Ammon's horn (tissue), 1 donor: ENCODE measurements at regions not wholly inside any gene's neighbourhood (a gene's known extent, or its start where the extent isn't known, plus 50 kb on each side); places are given as distances from the start of the nearest gene placed in this dataset.

Experiments
- DNase-seq: peaks from one replicate; pipeline ENCODE4 v3.0.0-alpha.2; 2016; ENCODE audit warnings: low spot score

- no peak for DNase-seq
These were observed 110.3 kb upstream of the MGAT5 start for GRCh38 chr2:134143568-134143967.

GRCh38 chr2:134144081-134144596 lies 109.7 kb upstream of the MGAT5 start:
- no peak for DNase-seq

GRCh38 chr2:134144651-134145050 lies 109.2 kb upstream of the MGAT5 start:
- no peak for DNase-seq

DNA sequence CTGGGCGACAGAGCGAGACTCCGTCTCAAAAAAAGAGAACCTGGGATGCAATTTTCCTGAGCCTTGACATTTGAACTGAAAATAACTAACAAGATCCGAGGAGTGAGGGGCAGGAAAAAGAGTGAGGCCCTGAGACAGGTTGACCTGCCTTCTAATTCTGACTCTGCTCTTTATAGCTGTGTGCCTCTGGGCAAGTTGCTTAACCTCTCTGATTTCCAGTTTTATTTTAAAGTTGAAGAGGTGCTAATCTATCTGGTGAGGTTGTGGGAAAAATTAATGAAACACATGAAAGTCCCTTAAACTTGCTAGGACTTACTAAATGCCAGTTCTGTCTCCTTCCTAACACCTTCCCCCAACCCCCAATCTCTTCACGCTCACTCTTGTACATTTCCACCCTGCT lies 108.4 kb upstream of the MGAT5 start:
- no peak for DNase-seq

GRCh38 chr2:134146161-134146560 lies 107.7 kb upstream of the MGAT5 start:
- no peak for DNase-seq

DNA sequence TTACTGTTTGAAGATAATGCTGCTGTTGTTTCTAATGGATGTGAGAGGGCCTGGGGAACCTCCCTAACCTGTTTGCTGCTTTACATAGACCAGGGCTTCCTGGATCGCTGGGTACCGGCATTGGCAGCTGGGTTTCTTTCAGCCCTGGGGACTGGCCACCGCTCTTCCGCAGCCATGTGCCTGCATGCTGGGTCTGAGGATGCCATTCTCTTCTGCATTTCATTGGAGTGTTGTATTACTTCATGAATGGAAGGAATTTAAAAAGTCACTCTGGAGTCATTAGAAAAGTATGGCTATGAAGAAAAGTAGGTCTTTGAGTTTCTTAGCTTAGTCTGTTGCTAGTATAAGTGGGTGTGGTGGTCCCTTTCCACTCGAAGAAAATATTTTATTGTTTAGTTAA lies 107.3 kb upstream of the MGAT5 start:
- no peak for DNase-seq

DNA sequence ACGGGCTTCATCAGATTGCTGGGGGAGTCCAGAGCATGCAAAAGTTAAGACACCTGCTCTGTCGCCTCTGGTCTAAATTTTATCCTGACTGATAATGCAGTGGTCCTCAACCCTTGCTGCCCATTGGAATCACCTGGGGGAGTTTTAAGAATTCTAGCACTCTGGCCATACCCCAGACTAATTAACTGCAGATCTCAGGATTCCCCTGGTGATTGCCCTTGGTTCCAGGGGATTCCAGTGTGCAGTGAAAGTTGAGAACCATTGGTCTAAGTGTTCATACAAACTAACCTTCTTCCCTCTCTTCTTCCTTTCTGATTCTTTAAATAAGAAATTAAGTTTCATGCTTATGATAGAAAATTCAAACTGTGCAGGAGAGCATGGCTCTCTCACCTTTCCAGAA lies 105.7 kb upstream of the MGAT5 start:
- DNase-seq = no peak

- no peak for DNase-seq
These were observed 104.9 kb upstream of the MGAT5 start for GRCh38 chr2:134148843-134149472.

DNA sequence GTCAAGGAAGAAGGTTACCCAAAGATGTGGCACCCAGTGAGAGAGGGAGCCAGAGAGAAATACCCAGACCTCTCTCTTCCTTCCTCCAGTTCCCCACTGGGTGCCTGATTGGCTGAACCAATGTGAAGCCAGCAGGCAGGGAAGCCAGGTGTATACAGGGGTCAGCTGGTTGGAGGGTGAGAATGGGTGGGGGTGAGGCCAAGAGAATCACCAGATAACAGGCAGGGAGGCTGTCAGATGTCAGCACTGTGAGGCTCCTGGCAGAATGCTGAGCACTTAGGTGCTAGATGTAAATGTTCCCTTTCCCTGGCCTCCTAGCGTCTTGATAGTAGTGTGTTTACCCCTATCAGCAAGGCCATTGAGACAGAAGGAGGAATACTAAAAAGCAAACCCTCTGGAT lies 104.0 kb upstream of the MGAT5 start:
- no peak for DNase-seq

GRCh38 chr2:134150760-134151159 lies 103.1 kb upstream of the MGAT5 start:
- DNase-seq = no peak

DNA sequence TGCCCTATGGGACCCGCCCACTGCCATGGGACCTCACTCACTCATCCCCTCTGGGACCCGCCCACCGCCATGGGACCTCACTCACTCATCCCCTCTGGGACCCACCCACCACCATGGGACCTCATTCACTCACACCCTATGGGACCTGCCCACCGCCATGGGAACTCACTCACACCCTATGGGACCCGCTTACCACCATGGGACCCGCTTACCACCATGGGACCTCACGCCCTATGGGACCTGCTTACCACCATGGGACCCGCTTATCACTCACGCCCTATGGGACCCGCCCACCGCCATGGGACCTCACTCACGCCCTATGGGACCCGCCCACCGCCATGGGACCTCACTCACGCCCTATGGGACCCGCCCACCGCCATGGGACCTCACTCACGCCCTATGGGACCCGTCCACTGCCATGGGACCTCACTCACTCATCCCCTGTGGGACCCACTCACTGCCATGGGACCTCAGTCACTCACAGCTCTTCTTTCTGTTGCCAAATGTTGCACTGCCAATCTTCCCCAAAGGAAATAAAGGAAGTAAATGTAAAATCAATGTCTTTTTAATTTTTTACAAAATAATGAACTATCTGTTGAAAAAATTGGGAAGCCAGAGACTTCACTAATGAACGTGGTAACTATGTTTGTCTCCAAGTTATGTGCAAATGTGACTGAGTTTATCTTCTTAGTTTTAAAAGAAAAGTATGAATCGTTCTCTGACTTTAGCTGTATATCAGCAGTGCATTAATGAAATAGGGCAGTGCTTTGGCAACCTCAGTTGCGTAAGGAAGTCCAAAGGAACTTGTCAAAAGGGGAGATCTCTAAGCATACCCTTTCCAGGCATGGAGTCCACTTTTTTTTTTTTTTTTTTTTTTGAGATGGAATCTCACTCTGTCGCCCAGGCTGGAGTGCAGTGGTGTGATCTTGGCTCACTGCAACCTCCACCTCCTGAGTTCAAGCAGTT lies 101.5 kb upstream of the MGAT5 start:
- no peak for DNase-seq

- no peak for DNase-seq
These were observed 100.5 kb upstream of the MGAT5 start for GRCh38 chr2:134153294-134153880.

- DNase-seq = no peak
These were observed 99.6 kb upstream of the MGAT5 start for GRCh38 chr2:134154246-134154645.

DNA sequence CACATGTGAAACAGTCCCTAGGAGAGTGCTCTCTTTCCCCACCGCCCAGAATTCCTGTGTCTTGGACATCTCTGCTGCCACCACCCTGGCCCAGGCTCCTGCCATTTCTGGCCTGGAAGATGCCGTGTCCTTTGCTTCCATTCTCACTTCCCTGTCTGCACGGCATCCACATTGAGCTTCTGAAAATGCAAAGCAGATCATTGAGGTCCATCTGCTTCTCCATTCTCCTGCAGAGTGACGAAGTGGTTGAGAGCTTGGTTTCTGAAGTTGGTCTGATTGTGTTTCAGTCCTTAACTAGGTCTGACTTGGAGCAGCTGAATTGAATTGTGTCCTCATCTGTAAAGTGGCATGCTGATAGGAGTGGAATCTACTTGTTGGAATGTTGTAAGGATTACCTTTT lies 98.7 kb upstream of the MGAT5 start:
- peak; percentile 43 for DNase-seq

DNA sequence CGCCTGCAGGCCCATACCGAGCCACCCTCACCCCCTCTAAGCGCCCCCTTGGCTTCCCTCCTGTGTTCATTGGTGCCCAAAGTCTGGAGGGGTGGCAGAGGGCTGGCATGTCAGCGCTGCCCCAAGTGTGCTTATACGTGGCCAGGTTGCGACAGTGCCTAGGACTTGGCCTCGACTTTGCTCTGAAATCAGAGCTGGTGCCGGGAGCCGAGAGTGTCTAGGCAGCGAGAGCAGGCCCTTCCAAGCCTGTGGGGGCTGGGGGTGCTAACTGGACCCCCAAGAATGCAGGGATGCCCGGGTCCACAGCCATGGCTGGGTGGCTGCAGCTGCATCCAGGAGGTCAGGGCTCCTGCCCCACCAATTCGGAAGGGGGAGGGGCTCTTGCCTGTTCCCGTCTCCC lies 95.6 kb upstream of the MGAT5 start:
- DNase-seq = no peak

DNA sequence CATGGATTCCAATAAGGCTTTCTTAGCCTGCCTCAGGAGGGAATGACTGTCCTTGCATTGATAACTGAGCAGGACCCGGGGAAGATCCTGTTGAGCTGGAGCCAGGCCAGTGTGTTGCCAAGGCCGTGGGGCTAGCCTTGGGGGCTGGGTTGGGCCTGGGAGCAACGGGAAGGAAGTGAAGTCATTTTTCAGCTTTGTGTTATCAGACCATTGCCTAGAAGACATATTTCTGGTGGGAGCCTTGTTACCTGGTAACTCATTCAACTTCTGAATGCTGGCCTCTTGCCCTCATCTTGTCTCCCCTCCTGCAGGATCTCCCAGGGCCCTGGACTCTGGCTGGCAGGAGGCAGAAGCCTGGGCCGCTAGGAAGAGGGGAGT lies 92.7 kb upstream of the MGAT5 start:
- DNase-seq = no peak

- DNase-seq = no peak
These were observed 90.5 kb upstream of the MGAT5 start for GRCh38 chr2:134163336-134163735.

GRCh38 chr2:134164306-134164705 lies 89.6 kb upstream of the MGAT5 start:
- no peak for DNase-seq

GRCh38 chr2:134167015-134167414 lies 86.9 kb upstream of the MGAT5 start:
- no peak for DNase-seq

- no peak for DNase-seq
These were observed 84.1 kb upstream of the MGAT5 start for GRCh38 chr2:134169788-134170187.

DNA sequence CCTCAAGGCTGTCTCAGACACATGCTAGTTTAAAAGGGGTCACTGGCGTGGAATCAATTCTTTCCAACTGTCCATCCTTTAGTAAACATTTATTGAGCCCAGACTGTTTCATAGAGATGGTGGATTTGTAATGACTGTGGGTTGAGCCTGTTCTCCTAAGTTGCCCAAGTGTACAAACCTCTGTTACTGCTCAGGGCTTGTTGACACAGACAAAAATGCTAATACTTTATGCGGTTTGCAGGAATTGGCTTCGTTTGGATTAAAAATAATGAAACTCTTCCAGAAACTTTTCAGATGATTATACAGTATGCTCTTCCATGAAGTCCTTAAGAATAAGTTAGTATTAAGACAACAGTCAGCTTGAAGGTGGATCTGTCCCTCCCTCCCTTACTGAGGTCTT lies 83.6 kb upstream of the MGAT5 start:
- no peak for DNase-seq

DNA sequence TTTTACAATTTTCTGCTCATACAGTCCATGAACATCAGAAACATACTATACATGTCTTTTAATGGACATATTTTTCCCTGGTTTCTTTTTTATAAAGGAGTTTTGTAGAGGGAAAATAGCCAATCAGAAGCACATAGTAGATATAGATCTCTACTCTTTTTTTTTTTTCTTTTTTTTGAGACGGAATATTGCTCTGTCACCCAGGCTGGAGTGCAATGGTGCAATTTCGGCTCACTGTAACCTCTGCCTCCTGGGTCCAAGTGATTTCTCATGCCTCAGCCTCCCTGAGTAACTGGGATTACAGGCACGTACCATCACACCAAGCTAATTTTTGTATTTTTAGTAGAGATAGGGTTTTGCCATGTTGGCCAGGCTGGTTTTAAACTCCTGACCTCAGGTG lies 83.2 kb upstream of the MGAT5 start:
- no peak for DNase-seq
